Tibial nerve (tissue), 4 donors: ENCODE measurements at regions not wholly inside any gene's neighbourhood (a gene's known extent, or its start where the extent isn't known, plus 50 kb on each side); places are given as distances from the start of the nearest gene placed in this dataset.

Experiments
- DNase-seq, 2 donors: peaks; one replicate each; pipeline ENCODE4 v3.0.0-alpha.2; 2019; ENCODE audit warnings: low spot score in 2 of 2
- H3K27ac ChIP-seq, 4 donors: fragments of 200-600 bp; sonication (generic) in 3 of 4; one replicate each; pipeline ENCODE4 v1.5.1; 2017 to 2019; ENCODE audit warnings: mild to moderate bottlenecking in 1 of 4
- H3K27me3 ChIP-seq, 2 donors: fragments of 200-600 bp; sonication (generic) in 1 of 2; one replicate each; pipeline versions ENCODE4 v1.5.1 to v1.6.0; 2017 to 2019
- H3K36me3 ChIP-seq, 3 donors: fragments of 200-600 bp; sonication (generic); one replicate each; pipeline ENCODE4 v1.5.1; 2018 to 2019
- H3K4me1 ChIP-seq, 4 donors: fragments of 200-600 bp; sonication (generic) in 3 of 4; one replicate each; pipeline ENCODE4 v1.5.1; 2017 to 2019
- H3K4me3 ChIP-seq, 4 donors: fragments of 200-600 bp; sonication (generic) in 3 of 4; one replicate each; pipeline ENCODE4 v1.5.1; 2017 to 2019; ENCODE audit warnings: mild to moderate bottlenecking in 1 of 4, moderate library complexity in 1 of 4
- H3K9me3 ChIP-seq, 4 donors: fragments of 200-600 bp; sonication (generic) in 3 of 4; one replicate each; pipeline ENCODE4 v1.5.1; 2017 to 2019
- CTCF ChIP-seq, 5 experiments: fragments of 200-600 bp in 3 of 5; fragments of 450-650 bp in 2 of 5; sonication (generic) in 3 of 5; IDR thresholded peaks; one replicate each; pipeline ENCODE4 v1.5.1; 2016 to 2019; ENCODE audit warnings: antibody characterized with exemption in 5 of 5, mild to moderate bottlenecking in 3 of 5, moderate library complexity in 2 of 5
- EP300 ChIP-seq, 2 donors: sonication (generic); formaldehyde crosslinking; IDR thresholded peaks; one replicate each; pipeline ENCODE4 v1.6.1; 2017; ENCODE audit warnings: antibody characterized with exemption in 2 of 2, mild to moderate bottlenecking in 1 of 2
- POLR2A ChIP-seq, 2 donors: fragments of 450-650 bp; IDR thresholded peaks; one replicate each; pipeline ENCODE4 v1.6.1; 2017; ENCODE audit warnings: antibody characterized with exemption in 2 of 2, mild to moderate bottlenecking in 2 of 2, moderate library complexity in 2 of 2
- WGBS, 2 donors: methylation state at CpG; one replicate each; pipeline ENCODE4 v1.1.5; 2018; 5-methylcytosine and 5-hydroxymethylcytosine counted together

GRCh38 chr11:15655552-15655951, 540.8 kb downstream of the INSC start:
- Histone ChIP-seq H3K27ac (no peak overlapping the region), H3K9me3 (no peaks in the 10 kb centered on the region), H3K36me3 (no peaks in the 10 kb centered on the region), H3K27me3 (no peaks in the 10 kb centered on the region), H3K4me1 (peaks cover 0 to 22% (median 5%) of the 10 kb centered on the region in 4 donors), H3K4me3 (no peak overlapping the region)
- DNase-seq: no peak
- 77 to 84% methylated on average over 8 of the region's 8 CpGs for WGBS, 2 donors
- TF ChIP-seq POLR2A (IDR thresholded peaks at IDR 0.05): no peak

- 94 to 96% methylated on average over 5 of the region's 5 CpGs for WGBS, 2 donors
- no peaks in the 10 kb centered on the region for H3K36me3 ChIP-seq
- no peak for TF ChIP-seq POLR2A (IDR thresholded peaks at IDR 0.05)
- TF ChIP-seq EP300 (IDR thresholded peaks at IDR 0.05): no peak
- no peak for TF ChIP-seq CTCF (IDR thresholded peaks at IDR 0.05)
Measured at GRCh38 chr11:15657264-15657663, 542.5 kb downstream of the INSC start.

GRCh38 chr11:15660496-15660895, 545.8 kb downstream of the INSC start:
- 97 to 98% methylated on average over 3 of the region's 3 CpGs for WGBS, 2 donors

More at GRCh38 chr11:15657264-15657663, 542.5 kb downstream of the INSC start:
- no peak for DNase-seq
- Histone ChIP-seq H3K27me3 (no peaks in the 10 kb centered on the region), H3K9me3 (no peaks in the 10 kb centered on the region), H3K4me3 (no peak overlapping the region), H3K4me1 (peaks cover 0 to 9% (median 0%) of the 10 kb centered on the region in 4 donors), H3K27ac (no peak overlapping the region)

GRCh38 chr11:15662285-15662684, 547.6 kb downstream of the INSC start:
- WGBS, 2 donors: 84 to 88% methylated on average over 1 of the region's 1 CpG
- Histone ChIP-seq H3K9me3 (peaks cover 0 to 4% (median 0%) of the 10 kb centered on the region in 4 donors), H3K4me1 (peaks cover 0 to 23% (median 5%) of the 10 kb centered on the region in 4 donors), H3K27ac (no peak overlapping the region), H3K4me3 (no peak overlapping the region), H3K36me3 (no peaks in the 10 kb centered on the region), H3K27me3 (no peaks in the 10 kb centered on the region)
- TF ChIP-seq CTCF (IDR thresholded peaks at IDR 0.05) (no peak), EP300 (IDR thresholded peaks at IDR 0.05) (no peak), POLR2A (IDR thresholded peaks at IDR 0.05) (no peak)
- no peak for DNase-seq

More at GRCh38 chr11:15660496-15660895, 545.8 kb downstream of the INSC start:
- no peaks in the 10 kb centered on the region for H3K9me3 ChIP-seq
- peaks cover 0 to 30% (median 5%) of the 10 kb centered on the region in 4 donors for H3K4me1 ChIP-seq
- no peak for TF ChIP-seq CTCF (IDR thresholded peaks at IDR 0.05)
- no peaks in the 10 kb centered on the region for H3K27me3 ChIP-seq
- no peak for DNase-seq
- H3K27ac ChIP-seq: no peak overlapping the region
- no peak overlapping the region for H3K4me3 ChIP-seq
- H3K36me3 ChIP-seq: no peaks in the 10 kb centered on the region

GRCh38 chr11:15663777-15664218, 549.1 kb downstream of the INSC start:
- H3K9me3 ChIP-seq: peaks cover 0 to 4% (median 0%) of the 10 kb centered on the region in 4 donors
- no peaks in the 10 kb centered on the region for H3K36me3 ChIP-seq
- TF ChIP-seq CTCF (IDR thresholded peaks at IDR 0.05) (no peak), EP300 (IDR thresholded peaks at IDR 0.05) (no peak), POLR2A (IDR thresholded peaks at IDR 0.05) (no peak)
- WGBS, 2 donors: 36 to 46% methylated on average over 7 of the region's 7 CpGs
- no peak overlapping the region for H3K4me3 ChIP-seq
- DNase-seq: no peak
- peaks cover 0 to 23% (median 5%) of the 10 kb centered on the region in 4 donors for H3K4me1 ChIP-seq
- H3K27me3 ChIP-seq: no peaks in the 10 kb centered on the region
- no peak overlapping the region for H3K27ac ChIP-seq
